Fibroblast of villous mesenchyme (primary cell): ENCODE measurements at regions not wholly inside any gene's neighbourhood (a gene's known extent, or its start where the extent isn't known, plus 50 kb on each side); places are given as distances from the start of the nearest gene placed in this dataset.
A peak's percentile ranks its signal among the peaks of the same experiment; 100 is the strongest.
"Not testable (repeated sequence)": the region's sequence is repeated elsewhere in the genome, so short reads cannot be mapped to it uniquely, and the experiment has no call there.

Experiments used
- DNase-seq: peaks from one replicate; pipeline ENCODE4 v3.0.0-alpha.2; 2010; ENCODE audit warnings: low read depth
- H3K4me3 ChIP-seq: 2 replicates; pipeline ENCODE4 v1.5.1; 2011; ENCODE audit warnings: low read depth, mild to moderate bottlenecking, low read length
- TF ChIP-seq, protein P1 (sequence below): IDR thresholded peaks from 2 replicates; pipeline ENCODE4 v1.5.1; 2012; ENCODE audit warnings: low read depth, mild to moderate bottlenecking, low read length; ENCODE audit not compliant: insufficient read depth

DNA sequence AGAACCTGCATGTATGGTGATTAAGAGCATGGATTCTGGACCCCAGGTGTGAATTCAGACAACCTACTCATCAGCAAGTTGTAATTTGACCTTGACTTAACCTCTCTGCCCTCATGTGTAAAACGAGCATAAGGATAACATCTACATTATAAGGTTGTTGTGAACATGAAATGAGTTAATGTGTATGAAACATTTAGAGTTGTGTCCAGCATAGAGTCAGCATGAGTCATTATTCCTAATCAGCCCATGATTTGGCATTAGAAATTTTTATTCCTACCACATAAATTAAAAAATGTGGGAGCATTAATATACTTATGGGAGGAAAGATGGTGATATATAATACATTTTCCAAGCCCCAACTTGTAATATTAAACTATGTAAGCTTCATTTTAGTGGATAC is 95.9 kb upstream of the DDHD1 start:
- TF ChIP-seq, protein P1, sequence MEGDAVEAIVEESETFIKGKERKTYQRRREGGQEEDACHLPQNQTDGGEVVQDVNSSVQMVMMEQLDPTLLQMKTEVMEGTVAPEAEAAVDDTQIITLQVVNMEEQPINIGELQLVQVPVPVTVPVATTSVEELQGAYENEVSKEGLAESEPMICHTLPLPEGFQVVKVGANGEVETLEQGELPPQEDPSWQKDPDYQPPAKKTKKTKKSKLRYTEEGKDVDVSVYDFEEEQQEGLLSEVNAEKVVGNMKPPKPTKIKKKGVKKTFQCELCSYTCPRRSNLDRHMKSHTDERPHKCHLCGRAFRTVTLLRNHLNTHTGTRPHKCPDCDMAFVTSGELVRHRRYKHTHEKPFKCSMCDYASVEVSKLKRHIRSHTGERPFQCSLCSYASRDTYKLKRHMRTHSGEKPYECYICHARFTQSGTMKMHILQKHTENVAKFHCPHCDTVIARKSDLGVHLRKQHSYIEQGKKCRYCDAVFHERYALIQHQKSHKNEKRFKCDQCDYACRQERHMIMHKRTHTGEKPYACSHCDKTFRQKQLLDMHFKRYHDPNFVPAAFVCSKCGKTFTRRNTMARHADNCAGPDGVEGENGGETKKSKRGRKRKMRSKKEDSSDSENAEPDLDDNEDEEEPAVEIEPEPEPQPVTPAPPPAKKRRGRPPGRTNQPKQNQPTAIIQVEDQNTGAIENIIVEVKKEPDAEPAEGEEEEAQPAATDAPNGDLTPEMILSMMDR: no peak
- no peak overlapping the region for H3K4me3 ChIP-seq
- DNase-seq: no peak

DNA sequence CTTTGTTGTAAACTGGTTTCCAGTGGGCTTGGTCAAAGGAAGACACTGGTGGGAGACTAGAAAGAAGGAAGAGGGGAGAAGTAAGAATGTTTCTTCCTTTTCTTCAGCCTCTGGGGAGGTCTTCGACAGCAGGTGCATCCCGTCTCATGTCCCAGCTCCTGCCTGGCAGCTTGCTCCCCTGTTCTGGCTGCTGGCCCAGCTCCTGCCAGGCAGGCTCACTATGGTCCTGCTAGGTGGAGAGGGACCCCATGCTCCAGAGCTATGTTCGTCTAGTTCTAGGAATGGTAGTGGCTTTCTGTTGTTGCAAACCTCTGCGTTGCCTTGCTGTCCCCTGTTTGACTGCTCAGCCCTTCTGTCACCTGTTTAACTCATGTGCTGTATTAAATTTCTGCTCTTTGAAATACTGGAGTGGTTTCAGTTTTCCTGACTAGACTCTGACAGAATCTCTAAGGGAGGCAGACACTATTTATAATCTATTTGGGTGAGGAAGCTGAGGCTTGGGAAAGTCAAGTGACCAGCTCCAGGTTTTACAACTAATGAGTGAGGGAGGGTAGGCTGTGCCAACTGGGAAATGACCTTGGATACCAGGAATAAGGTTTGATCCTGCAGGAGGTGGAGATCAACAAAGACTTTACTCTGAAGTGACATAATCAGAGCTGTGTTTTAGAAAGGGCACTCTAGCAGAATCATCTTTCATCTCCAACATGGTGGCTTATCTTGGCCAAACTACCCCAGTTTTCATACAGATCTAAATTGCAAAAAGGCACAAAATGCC is 94.7 kb upstream of the DDHD1 start:
- TF ChIP-seq, protein P1: no peak
- no peak overlapping the region for H3K4me3 ChIP-seq
- DNase-seq: no peak

- not testable (repeated sequence) for H3K4me3 ChIP-seq, DNase-seq
Measured at GRCh38 chr14:53242898-53243297, 89.8 kb upstream of the DDHD1 start.

GRCh38 chr14:53237488-53237887 is 84.4 kb upstream of the DDHD1 start:
- no peak for DNase-seq
- TF ChIP-seq, protein P1: no peak
- no peak overlapping the region for H3K4me3 ChIP-seq

DNA sequence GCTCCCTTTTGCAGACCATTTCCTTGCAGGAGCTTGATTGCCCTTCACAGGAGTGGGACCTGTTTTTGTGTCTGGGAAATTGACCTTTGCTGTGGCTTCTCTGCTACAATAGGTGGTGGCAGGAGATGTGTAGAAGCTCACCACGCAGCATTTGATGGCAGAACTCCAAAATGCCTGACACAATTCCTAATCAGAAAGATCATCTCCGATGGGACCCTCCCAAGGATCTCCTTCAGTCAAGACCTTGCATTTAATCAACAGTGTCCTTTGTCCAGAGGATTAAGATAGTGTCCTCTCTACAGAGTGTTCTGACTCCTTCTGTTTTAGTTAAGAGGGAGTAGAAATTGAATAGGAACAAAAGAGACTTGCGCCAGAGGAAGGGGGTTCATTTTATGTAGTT is 83.6 kb upstream of the DDHD1 start:
- DNase-seq: no peak
- H3K4me3 ChIP-seq: no peak overlapping the region
- TF ChIP-seq, protein P1: no peak

- no peak overlapping the region for H3K4me3 ChIP-seq
- TF ChIP-seq, protein P1: no peak
- DNase-seq: peak; percentile 13
Measured at GRCh38 chr14:53231171-53231570, 78.0 kb upstream of the DDHD1 start.

DNA sequence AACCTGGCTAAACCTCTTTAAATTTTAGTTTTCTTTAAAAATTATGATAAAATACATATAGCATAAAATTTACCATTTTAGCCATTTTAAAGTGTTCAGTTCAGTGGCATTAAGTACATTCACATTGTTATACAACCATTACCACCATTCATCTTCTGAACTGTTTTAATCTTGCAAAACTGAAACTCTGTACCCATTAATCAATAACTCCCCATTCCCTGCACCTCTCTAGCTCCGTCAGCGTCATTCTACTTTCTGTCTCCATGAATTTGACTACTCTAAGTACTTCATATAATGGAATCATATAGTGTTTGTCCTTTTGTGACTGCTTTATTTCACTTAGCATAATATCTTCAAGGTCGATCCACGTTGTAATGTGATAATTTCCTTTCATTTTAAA is 75.8 kb upstream of the DDHD1 start:
- no peak for DNase-seq
- no peak overlapping the region for H3K4me3 ChIP-seq
- TF ChIP-seq, protein P1: no peak
